Upper lobe of right lung (tissue), 1 donor: ENCODE measurements at regions not wholly inside any gene's neighbourhood (a gene's known extent, or its start where the extent isn't known, plus 50 kb on each side); places are given as distances from the start of the nearest gene placed in this dataset.

Source experiments
- ATAC-seq: fragments of 200-7000 bp; cut with Tn5 transposase; one replicate; pipeline ENCODE4 v1.9.1; 2020; ENCODE audit warnings: mild to moderate bottlenecking, moderate library complexity
- DNase-seq: peaks from one replicate; pipeline ENCODE4 v3.0.0-alpha.2; 2020
- H3K27ac ChIP-seq: fragments of 200-600 bp; one replicate; pipeline ENCODE4 v1.8.0; 2022
- H3K27me3 ChIP-seq: fragments of 200-600 bp; one replicate; pipeline ENCODE4 v1.8.0; 2022; ENCODE audit warnings: mild to moderate bottlenecking
- H3K36me3 ChIP-seq: fragments of 200-600 bp; one replicate; pipeline ENCODE4 v1.8.0; 2022
- H3K4me1 ChIP-seq: fragments of 200-600 bp; one replicate; pipeline ENCODE4 v1.8.0; 2022
- H3K4me3 ChIP-seq: fragments of 200-600 bp; one replicate; pipeline ENCODE4 v1.8.0; 2022; ENCODE audit warnings: mild to moderate bottlenecking
- H3K9me3 ChIP-seq: fragments of 200-600 bp; one replicate; pipeline ENCODE4 v1.8.0; 2022
- CTCF ChIP-seq: fragments of 200-600 bp; IDR thresholded peaks from one replicate; pipeline ENCODE4 v1.8.0; 2022; ENCODE audit warnings: antibody characterized with exemption
- intact Hi-C: fragments of 100-400 bp; cut with DNase I; formaldehyde crosslinking; loops from one replicate; pipeline ENCODE4 v1.11.0; 2022
- donor health status: DM: no; HTN: yes; CAD: no; lungs with severe emphysema.

DNA sequence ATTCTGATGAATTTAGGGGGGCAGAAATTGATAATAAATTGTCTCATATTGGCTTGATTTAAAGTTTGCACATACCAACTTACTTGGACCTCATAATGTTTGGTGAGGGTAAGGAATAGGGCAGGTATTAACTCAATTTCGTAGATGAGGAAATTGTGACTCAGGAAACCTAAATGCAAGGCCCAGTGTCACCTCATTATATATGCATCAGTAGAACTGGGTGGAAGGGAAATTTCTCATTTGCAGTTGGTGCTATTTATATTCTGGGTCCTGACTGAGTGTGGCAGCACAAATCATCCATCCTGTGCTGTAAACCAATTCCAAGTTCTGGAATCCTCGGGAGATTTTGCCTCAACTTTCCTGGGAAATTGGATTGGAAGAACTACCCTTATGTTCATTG lies 103.0 kb downstream of the SPATA31D1 start:
- no peak for ATAC-seq

DNA sequence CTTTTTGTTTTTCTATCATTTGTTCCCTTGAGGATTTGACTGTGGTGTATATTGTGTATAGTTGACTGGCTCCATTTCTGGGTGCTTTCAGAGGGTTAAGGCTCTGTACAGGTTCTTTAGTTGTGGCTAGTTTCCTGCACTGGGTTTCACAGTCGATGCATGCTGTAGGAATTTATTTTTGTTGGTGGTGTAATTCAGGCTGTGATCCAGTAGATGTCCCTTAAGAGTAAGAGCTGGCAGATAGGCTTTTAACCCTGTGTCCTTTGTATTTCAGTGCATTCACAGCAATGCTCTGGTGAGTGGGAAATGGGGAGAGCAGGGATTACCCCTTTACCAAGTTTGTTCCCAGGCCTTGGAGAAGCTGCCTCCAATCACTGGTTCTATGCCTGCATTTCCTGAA lies 112.9 kb downstream of the SPATA31D1 start:
- Histone ChIP-seq H3K9me3 (no peaks in the 10 kb centered on the region), H3K27ac (no peak overlapping the region), H3K4me3 (no peak overlapping the region), H3K4me1 (no peaks in the 10 kb centered on the region), H3K27me3 (no peaks in the 10 kb centered on the region), H3K36me3 (no peaks in the 10 kb centered on the region)
- ATAC-seq = no peak
- intact Hi-C loops = no loop called here
- TF ChIP-seq CTCF = no peak
- no peak for DNase-seq

More for the DNA sequence above, 103.0 kb downstream of the SPATA31D1 start:
- no peak overlapping the region for H3K4me3 ChIP-seq
- H3K27me3 ChIP-seq = no peaks in the 10 kb centered on the region
- DNase-seq = no peak
- no peaks in the 10 kb centered on the region for H3K36me3 ChIP-seq
- no peak overlapping the region for H3K27ac ChIP-seq
- intact Hi-C loops = no loop called here
- TF ChIP-seq CTCF = no peak
- H3K9me3 ChIP-seq = no peaks in the 10 kb centered on the region
- no peaks in the 10 kb centered on the region for H3K4me1 ChIP-seq

DNA sequence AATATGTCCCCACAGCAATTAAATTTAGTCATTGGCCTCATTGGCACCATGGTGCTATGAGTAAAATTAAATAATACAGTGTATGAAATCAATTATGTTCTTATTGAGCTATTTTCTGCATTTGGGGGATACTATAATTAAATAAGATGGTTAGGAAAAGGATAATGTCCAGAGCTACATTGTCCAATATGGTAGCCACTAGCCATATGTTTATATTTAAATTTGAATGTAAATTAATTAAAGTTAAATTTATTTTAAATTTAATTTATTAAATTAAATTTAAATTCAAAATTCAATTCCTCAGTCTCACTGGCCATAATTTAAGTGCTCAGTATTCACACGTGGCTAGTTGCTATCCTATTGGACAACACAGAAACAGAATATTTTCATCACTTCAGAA lies 115.7 kb downstream of the SPATA31D1 start:
- TF ChIP-seq CTCF = no peak
- H3K4me3 ChIP-seq = no peak overlapping the region
- intact Hi-C loops = no loop called here
- H3K27me3 ChIP-seq = no peaks in the 10 kb centered on the region
- no peaks in the 10 kb centered on the region for H3K9me3 ChIP-seq
- no peaks in the 10 kb centered on the region for H3K36me3 ChIP-seq
- DNase-seq (no peak), ATAC-seq (no peak)
- H3K4me1 ChIP-seq = no peaks in the 10 kb centered on the region
- no peak overlapping the region for H3K27ac ChIP-seq

DNA sequence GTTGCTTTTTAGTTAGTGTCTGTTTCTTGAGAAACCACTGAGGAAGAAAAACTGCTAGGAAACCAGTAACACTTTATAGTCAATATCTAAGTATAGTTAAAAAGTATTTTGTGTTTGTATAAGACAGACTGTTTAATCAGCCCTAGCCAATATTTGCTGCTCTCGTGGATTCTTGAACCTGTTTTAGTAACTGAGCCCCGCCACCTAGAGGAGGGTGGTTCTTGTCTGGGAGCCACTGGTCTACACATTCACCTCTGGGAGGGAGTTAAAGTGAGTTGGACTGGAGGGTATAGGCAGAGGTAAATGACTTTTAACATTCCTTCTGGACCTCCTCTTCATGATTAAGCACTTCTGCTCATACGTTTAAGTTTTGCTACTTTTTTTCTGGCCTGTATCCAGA lies 117.2 kb downstream of the SPATA31D1 start:
- H3K4me1 ChIP-seq = no peaks in the 10 kb centered on the region
- no peak overlapping the region for H3K4me3 ChIP-seq
- no peaks in the 10 kb centered on the region for H3K36me3 ChIP-seq
- TF ChIP-seq CTCF = no peak
- DNase-seq = no peak
- H3K27me3 ChIP-seq = no peaks in the 10 kb centered on the region
- ATAC-seq = no peak
- intact Hi-C loops = no loop called here
- no peak overlapping the region for H3K27ac ChIP-seq
- H3K9me3 ChIP-seq = no peaks in the 10 kb centered on the region

- Histone ChIP-seq H3K27ac (no peak overlapping the region), H3K4me3 (no peak overlapping the region), H3K9me3 (no peaks in the 10 kb centered on the region), H3K36me3 (no peaks in the 10 kb centered on the region), H3K4me1 (no peaks in the 10 kb centered on the region), H3K27me3 (no peaks in the 10 kb centered on the region)
- TF ChIP-seq CTCF = no peak
- ATAC-seq (no peak), DNase-seq (no peak)
- intact Hi-C loops = no loop called here
Observed at GRCh38 chr9:82106536-82106935, 118.0 kb downstream of the SPATA31D1 start.

DNA sequence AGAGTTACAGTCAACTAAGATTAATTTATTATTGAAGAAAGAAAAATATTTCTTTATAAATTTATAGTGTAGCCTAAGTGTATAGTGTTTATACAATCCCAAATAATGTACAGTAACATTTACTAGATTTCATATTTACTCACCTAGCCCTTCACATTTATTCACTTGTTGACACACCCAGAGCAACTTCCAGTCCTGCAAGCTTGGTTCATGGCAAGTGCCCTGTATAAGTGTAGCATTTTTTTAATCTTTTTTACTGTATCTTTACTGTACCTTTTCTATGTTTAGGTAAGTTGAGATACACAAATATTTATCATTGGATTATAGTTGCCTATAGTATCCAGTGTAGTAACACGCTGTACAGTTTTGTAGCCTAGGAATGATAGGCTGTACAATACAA lies 119.9 kb downstream of the SPATA31D1 start:
- Histone ChIP-seq H3K27me3 (no peaks in the 10 kb centered on the region), H3K9me3 (no peaks in the 10 kb centered on the region), H3K4me1 (no peaks in the 10 kb centered on the region), H3K27ac (no peak overlapping the region), H3K4me3 (no peak overlapping the region), H3K36me3 (no peaks in the 10 kb centered on the region)
- TF ChIP-seq CTCF = no peak
- no peak for DNase-seq
- ATAC-seq = no peak
- intact Hi-C loops = no loop called here
